ENCODE measurements at regions not wholly inside any gene's neighbourhood (a gene's known extent, or its start where the extent isn't known, plus 50 kb on each side); places are given as distances from the start of the nearest gene placed in this dataset.
"Not testable (repeated sequence)": the region's sequence is repeated elsewhere in the genome, so short reads cannot be mapped to it uniquely, and the experiment has no call there.

GRCh38 chr6:6744551-6744950, 156.0 kb downstream of the LY86 start:
- Histone ChIP-seq H3K4me1 (peaks cover 9% of the 10 kb centered on the region), H3K27ac (no peak overlapping the region), H3K9me3 (ENCODE audit: low read depth) (no peaks in the 10 kb centered on the region), H2AFZ (replicated peaks) (no peak overlapping the region), H3K4me2 (no peak overlapping the region), H4K20me1 (ENCODE audit: low read depth) (no peaks in the 10 kb centered on the region), H3K4me3 (no peak overlapping the region), H3K9ac (no peak overlapping the region), H3F3A (ENCODE audit: low read depth) (no peaks in the 10 kb centered on the region), H3K79me2 (ENCODE audit: low read depth) (no peaks in the 10 kb centered on the region), H3K36me3 (no peaks in the 10 kb centered on the region), H3K27me3 (no peaks in the 10 kb centered on the region)
- H3K27ac Mint-ChIP-seq, result no peak overlapping the region
- no peak overlapping the region for H3K4me3 Mint-ChIP-seq
- H3K4me1 Mint-ChIP-seq, result peaks cover 3% of the 10 kb centered on the region
- H3K27me3 Mint-ChIP-seq (ENCODE audit: insufficient read depth, low read depth), result peaks cover 2% of the 10 kb centered on the region
- H3K9me3 Mint-ChIP-seq, result no peaks in the 10 kb centered on the region
- no peak for DNase-seq (ENCODE audit: low spot score)
- no peak for TF ChIP-seq EZH2 (IDR thresholded peaks at IDR 0.05)
- no peak for TF ChIP-seq CTCF (IDR thresholded peaks at IDR 0.05)
- no peak for TF ChIP-seq EZH2phosphoT487 (IDR thresholded peaks at IDR 0.05)
- peaks cover 2% of the 10 kb centered on the region for H3K36me3 Mint-ChIP-seq

- not testable (repeated sequence) for H3K27ac Mint-ChIP-seq, H3K36me3 Mint-ChIP-seq, H3K27ac ChIP-seq
Observed at GRCh38 chr6:6745637-6746332, 157.3 kb downstream of the LY86 start.

GRCh38 chr6:6746333-6746969, 157.9 kb downstream of the LY86 start:
- peaks cover 13% of the 10 kb centered on the region for H3K4me1 ChIP-seq

More at GRCh38 chr6:6745637-6746332, 157.3 kb downstream of the LY86 start:
- not testable (repeated sequence) for H3K4me1 Mint-ChIP-seq; H4K20me1 ChIP-seq (ENCODE audit: low read depth); H3K9ac ChIP-seq; H3K79me2 ChIP-seq (ENCODE audit: low read depth); H3K4me3 ChIP-seq; H3F3A ChIP-seq (ENCODE audit: low read depth); H3K4me2 ChIP-seq; H2AFZ ChIP-seq (replicated peaks); H3K27me3 ChIP-seq; DNase-seq (ENCODE audit: low spot score); H3K9me3 ChIP-seq (ENCODE audit: low read depth); H3K4me3 Mint-ChIP-seq; H3K27me3 Mint-ChIP-seq (ENCODE audit: insufficient read depth, low read depth); H3K9me3 Mint-ChIP-seq; H3K36me3 ChIP-seq
- H3K4me1 ChIP-seq, result peaks cover 16% of the 10 kb centered on the region

More at GRCh38 chr6:6746333-6746969, 157.9 kb downstream of the LY86 start:
- Histone ChIP-seq H3K27ac (no peak overlapping the region), H3K4me2 (no peak overlapping the region), H3K4me3 (no peak overlapping the region), H3K36me3 (no peaks in the 10 kb centered on the region), H3K9me3 (ENCODE audit: low read depth) (no peaks in the 10 kb centered on the region), H3K9ac (no peak overlapping the region), H2AFZ (replicated peaks) (no peak overlapping the region), H4K20me1 (ENCODE audit: low read depth) (no peaks in the 10 kb centered on the region), H3K27me3 (no peaks in the 10 kb centered on the region), H3K79me2 (ENCODE audit: low read depth) (no peaks in the 10 kb centered on the region), H3F3A (ENCODE audit: low read depth) (no peaks in the 10 kb centered on the region)
- H3K36me3 Mint-ChIP-seq, result peaks cover 2% of the 10 kb centered on the region
- peak overlapping the region; percentile 72 for H3K27ac Mint-ChIP-seq
- TF ChIP-seq CTCF (IDR thresholded peaks at IDR 0.05), result no peak
- TF ChIP-seq EZH2phosphoT487 (IDR thresholded peaks at IDR 0.05), result no peak
- TF ChIP-seq EZH2 (IDR thresholded peaks at IDR 0.05), result no peak
- peaks cover 16% of the 10 kb centered on the region for H3K4me1 Mint-ChIP-seq
- H3K9me3 Mint-ChIP-seq, result no peaks in the 10 kb centered on the region
- H3K4me3 Mint-ChIP-seq, result no peak overlapping the region
- peaks cover 4% of the 10 kb centered on the region for H3K27me3 Mint-ChIP-seq (ENCODE audit: insufficient read depth, low read depth)
- no peak for DNase-seq (ENCODE audit: low spot score)

Data from neural progenitor cell (in vitro differentiated cells).